ENCODE measurements at regions not wholly inside any gene's neighbourhood (a gene's known extent, or its start where the extent isn't known, plus 50 kb on each side); places are given as distances from the start of the nearest gene placed in this dataset.

GRCh38 chr10:83986800-83987199, 152.5 kb upstream of the GHITM start:
- H3K27me3 ChIP-seq (ENCODE audit: control insufficient read depth in 2 of 2, insufficient read depth in 2 of 2, low read length in 2 of 2), result no peaks in the 10 kb centered on the region
- no peak for TF ChIP-seq POLR2AphosphoS5 (IDR thresholded peaks at IDR 0.05; ENCODE audit: insufficient read depth, low read depth, low read length)
- TF ChIP-seq FOS (IDR thresholded peaks at IDR 0.05; ENCODE audit: borderline replicate concordance, insufficient read depth, low read length), result no peak
- TF ChIP-seq MYC (IDR thresholded peaks at IDR 0.05; ENCODE audit: low read depth, low read length), result no peak
- no peak for TF ChIP-seq JUN (IDR thresholded peaks at IDR 0.05; ENCODE audit: borderline replicate concordance, insufficient read depth, insufficient read length, low read depth)
- no peak for TF ChIP-seq GATA2 (IDR thresholded peaks at IDR 0.05; ENCODE audit: insufficient read depth, insufficient read length, low read depth, low read length)
- TF ChIP-seq POLR2A (IDR thresholded peaks at IDR 0.05; ENCODE audit: low read depth, low read length), result no peak
- TF ChIP-seq EZH2 (IDR thresholded peaks at IDR 0.05; ENCODE audit: borderline replicate concordance, low read depth, low read length, severe bottlenecking), result no peak
- TF ChIP-seq CTCF (IDR thresholded peaks at IDR 0.05; ENCODE audit: extremely low read depth in 1 of 2, insufficient read depth in 1 of 2, low read depth in 1 of 2, low read length in 2 of 2), result no peak
- TF ChIP-seq MAX (IDR thresholded peaks at IDR 0.05; ENCODE audit: insufficient read depth, insufficient read length), result no peak
- H3K27ac ChIP-seq (ENCODE audit: insufficient read depth, low read depth, low read length), result no peak overlapping the region
- POLR2A ChIA-PET, result no interaction called here
- no peak overlapping the region for H3K4me3 ChIP-seq (replicated peaks in 1 of 3; ENCODE audit: insufficient read depth in 1 of 3, low read depth in 1 of 3, low read length in 3 of 3)
- CTCF ChIA-PET, result no interaction called here
- H3K9ac ChIP-seq (replicated peaks; ENCODE audit: extremely low read depth, insufficient read depth, low read length), result no peak overlapping the region
- H4K20me1 ChIP-seq (replicated peaks; ENCODE audit: control insufficient read depth, extremely low read depth, insufficient read depth, low read length), result no peaks in the 10 kb centered on the region
- H3K4me2 ChIP-seq (ENCODE audit: insufficient read depth, low read length), result no peak overlapping the region
- no peak overlapping the region for H2AFZ ChIP-seq (ENCODE audit: low read depth, low read length)
- intact Hi-C loops (cut with micrococcal nuclease), result no loop called here
- no peaks in the 10 kb centered on the region for H3K36me3 ChIP-seq (ENCODE audit: control insufficient read depth in 2 of 2, extremely low read depth in 1 of 2, insufficient read depth in 2 of 2, low read length in 2 of 2)
- no peaks in the 10 kb centered on the region for H3K79me2 ChIP-seq (ENCODE audit: control insufficient read depth, insufficient read depth, low read length)
- peaks cover 11% of the 10 kb centered on the region for H3K4me1 ChIP-seq (ENCODE audit: control insufficient read depth, extremely low read depth, insufficient read depth, low read length)
- no peaks in the 10 kb centered on the region for H3K9me1 ChIP-seq (replicated peaks; ENCODE audit: control insufficient read depth, extremely low read depth, insufficient read depth, low read length)
- dilution Hi-C loops (cut with MboI; ENCODE audit: extremely low pct_ligation_motif_present, low sequenced_read_pairs), result no loop called here
- BruUV-seq (replicated peaks), result no TSS peak
- no peaks in the 10 kb centered on the region for H3K9me3 ChIP-seq (replicated peaks; ENCODE audit: control insufficient read depth, insufficient read depth, low read length)
- DNase-seq (ENCODE audit: low read depth, low spot score) (no peak), FAIRE-seq (no peak)

Data from endothelial cell of umbilical vein (primary cell).